ENCODE measurements at regions not wholly inside any gene's neighbourhood (a gene's known extent, or its start where the extent isn't known, plus 50 kb on each side); places are given as distances from the start of the nearest gene placed in this dataset.

DNA sequence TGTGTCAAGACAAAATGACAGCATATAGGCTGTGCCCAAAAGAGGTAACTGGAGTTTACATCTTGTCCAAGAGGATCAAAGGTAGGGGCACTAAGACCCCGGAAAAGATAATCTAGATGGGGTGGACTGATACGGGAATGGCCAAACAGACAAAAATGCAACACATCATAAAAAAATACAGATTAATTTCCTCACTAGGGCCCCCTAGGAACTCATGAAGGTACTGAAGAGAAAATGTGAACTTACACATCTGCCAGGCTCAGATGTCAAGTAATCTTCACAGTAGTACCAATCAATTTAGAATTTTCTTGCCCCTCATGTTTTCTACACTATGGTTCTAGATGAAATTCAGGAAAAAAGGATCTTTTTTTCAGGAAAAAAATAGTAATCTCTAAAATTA, 115.6 kb upstream of the REG3A start:
- TF ChIP-seq POLR2A (IDR thresholded peaks at IDR 0.05; ENCODE audit: low read depth) (no peak), EP300 (IDR thresholded peaks at IDR 0.05) (no peak), POLR2AphosphoS5 (IDR thresholded peaks at IDR 0.05) (no peak)
- TF ChIP-seq, protein P1, sequence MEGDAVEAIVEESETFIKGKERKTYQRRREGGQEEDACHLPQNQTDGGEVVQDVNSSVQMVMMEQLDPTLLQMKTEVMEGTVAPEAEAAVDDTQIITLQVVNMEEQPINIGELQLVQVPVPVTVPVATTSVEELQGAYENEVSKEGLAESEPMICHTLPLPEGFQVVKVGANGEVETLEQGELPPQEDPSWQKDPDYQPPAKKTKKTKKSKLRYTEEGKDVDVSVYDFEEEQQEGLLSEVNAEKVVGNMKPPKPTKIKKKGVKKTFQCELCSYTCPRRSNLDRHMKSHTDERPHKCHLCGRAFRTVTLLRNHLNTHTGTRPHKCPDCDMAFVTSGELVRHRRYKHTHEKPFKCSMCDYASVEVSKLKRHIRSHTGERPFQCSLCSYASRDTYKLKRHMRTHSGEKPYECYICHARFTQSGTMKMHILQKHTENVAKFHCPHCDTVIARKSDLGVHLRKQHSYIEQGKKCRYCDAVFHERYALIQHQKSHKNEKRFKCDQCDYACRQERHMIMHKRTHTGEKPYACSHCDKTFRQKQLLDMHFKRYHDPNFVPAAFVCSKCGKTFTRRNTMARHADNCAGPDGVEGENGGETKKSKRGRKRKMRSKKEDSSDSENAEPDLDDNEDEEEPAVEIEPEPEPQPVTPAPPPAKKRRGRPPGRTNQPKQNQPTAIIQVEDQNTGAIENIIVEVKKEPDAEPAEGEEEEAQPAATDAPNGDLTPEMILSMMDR (IDR thresholded peaks at IDR 0.05) = no peak

All from esophagus muscularis mucosa (tissue), 4 donors.